Activated naive CD4-positive, alpha-beta T cell (primary cell): ENCODE measurements at regions not wholly inside any gene's neighbourhood (a gene's known extent, or its start where the extent isn't known, plus 50 kb on each side); places are given as distances from the start of the nearest gene placed in this dataset.
"Not testable (repeated sequence)": the region's sequence is repeated elsewhere in the genome, so short reads cannot be mapped to it uniquely, and the experiment has no call there.

ENCODE experiments used
- DNase-seq, 4 experiments: peaks; one replicate each; lab custom pipeline; 2025; lab: John Stamatoyannopoulos, UW

GRCh38 chr9:105978826-105979225, 284.5 kb downstream of the TMEM38B start:
- no peak for DNase-seq

DNA sequence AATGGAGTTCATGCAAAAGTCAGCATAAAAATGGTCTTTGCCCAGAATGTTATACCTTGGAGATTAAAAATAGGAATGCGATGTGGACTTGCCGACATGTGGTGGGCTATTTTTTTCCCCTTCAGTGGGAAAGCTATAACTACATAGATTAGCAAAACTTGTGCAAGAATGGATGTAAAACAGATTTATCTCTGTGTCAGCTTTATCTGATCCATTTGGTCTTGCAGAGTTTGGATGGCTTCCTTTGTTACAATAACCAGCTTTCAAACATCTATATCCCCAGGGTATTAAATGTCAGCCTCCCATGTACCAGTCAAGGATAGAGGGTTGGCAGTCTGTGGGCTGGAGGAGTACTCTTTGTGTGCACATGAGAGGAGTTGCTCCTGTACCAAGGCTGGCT, 284.9 kb downstream of the TMEM38B start:
- DNase-seq: no peak

DNA sequence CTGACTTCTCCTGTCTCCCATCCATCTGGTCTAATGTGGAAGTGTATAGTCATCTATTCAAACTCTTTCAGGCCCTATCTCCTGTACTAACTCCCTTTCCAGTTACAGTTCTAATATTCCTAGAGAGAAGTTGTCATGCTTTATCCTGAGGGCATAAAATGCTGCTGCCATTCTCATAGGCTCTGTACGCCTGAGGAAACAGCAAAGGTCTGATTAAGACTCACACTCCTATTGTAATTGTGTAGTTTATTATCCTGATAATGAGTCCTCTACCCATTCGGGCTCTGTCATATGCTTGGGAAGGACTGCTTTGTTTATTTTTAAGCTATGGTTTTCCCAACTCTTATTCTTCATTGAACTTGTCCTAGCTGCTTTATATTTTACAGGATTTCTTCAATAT, 290.4 kb downstream of the TMEM38B start:
- DNase-seq: no peak

GRCh38 chr9:105993116-105993854, 298.9 kb downstream of the TMEM38B start:
- no peak for DNase-seq

DNA sequence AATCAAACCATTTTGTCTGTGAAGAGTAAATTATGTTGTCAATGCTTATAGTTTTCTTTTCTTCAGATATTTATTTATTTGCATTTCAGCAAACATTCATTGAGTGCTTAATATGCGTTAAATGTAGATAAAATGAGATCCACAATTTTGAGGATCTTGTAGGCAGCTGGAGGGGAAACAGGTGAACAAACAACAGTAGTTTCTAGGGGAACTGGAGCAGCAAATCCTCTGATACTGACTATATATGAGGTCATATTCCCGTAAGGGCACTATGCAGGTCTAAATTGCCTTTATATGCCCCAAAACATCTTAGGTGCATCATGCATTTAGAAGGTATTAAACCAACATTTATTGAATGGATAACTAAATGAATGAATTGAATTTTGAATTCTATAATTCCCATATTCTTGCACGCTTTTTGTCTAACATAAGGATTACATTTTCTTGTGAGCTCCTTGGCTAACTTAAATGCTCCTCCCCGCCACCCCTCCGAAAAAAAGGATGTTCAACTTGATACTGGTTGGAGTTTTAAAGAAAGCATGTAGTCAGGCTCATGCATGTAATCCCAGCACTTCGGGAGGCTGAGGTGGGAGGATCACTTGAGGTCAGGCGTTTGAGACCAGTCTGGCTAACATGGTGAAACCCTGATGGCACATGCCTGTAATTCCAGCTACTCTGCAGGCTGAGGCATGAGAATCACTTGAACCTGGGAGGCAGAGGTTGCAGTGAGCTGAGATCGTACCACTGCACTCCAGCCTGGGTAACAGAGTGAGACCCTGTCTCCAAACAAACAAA, 299.8 kb downstream of the TMEM38B start:
- no peak for DNase-seq

- DNase-seq: no peak
Measured at GRCh38 chr9:105994970-105995369, 300.6 kb downstream of the TMEM38B start.

DNA sequence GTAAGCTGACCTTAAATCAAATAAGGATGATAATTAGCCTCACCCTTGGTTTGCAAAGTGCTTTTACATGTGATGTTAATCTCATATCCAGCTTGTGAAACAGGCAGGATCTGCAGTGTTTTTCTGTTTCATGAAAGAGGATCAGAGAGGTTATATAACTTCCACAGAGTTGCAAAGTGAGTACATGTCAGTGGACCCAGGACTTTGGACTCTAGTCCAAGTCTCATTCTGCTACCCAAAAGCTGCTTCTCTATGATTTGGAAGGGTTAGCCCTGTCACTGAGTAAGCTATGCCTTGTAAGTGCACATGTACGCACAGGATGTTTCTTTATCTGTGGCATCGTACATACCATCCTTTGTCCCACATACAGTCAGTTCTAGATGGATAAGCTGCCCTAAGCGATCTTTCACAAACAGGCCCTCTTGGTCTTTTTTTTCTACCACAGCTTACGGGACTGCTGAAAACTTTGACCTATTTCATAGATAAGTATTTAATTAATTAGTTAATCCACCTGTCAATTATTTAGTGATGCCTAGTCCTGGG, 322.9 kb downstream of the TMEM38B start:
- no peak for DNase-seq

GRCh38 chr9:106019039-106019680, 324.8 kb downstream of the TMEM38B start:
- no peak for DNase-seq

GRCh38 chr9:106019702-106020101, 325.4 kb downstream of the TMEM38B start:
- no peak for DNase-seq

GRCh38 chr9:106020186-106020585, 325.8 kb downstream of the TMEM38B start:
- no peak for DNase-seq

- DNase-seq: no peak
Measured at GRCh38 chr9:106023455-106023854, 329.1 kb downstream of the TMEM38B start.

- DNase-seq: no peak
Measured at GRCh38 chr9:106025453-106025852, 331.1 kb downstream of the TMEM38B start.

GRCh38 chr9:106030146-106030545, 335.8 kb downstream of the TMEM38B start:
- not testable (repeated sequence) for DNase-seq

DNA sequence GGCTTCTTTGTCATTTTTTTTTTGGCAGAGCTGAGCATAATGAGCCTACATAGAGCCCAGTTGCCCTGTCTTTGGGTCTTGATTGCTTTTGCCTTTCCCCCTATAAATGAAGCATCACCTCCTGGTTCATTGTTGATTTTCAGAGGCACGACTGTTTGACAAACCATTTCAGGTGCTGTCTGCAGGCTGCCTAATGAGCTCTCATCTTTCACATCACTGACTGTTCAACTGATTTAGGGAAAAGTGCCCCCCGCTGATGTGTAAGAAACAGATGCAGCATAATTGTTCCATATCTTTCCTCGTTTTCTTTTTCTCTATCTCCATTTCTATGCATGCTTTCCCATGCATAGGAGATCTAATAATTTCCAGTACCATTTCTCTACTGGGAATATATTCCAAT, 338.6 kb downstream of the TMEM38B start:
- DNase-seq: no peak

DNA sequence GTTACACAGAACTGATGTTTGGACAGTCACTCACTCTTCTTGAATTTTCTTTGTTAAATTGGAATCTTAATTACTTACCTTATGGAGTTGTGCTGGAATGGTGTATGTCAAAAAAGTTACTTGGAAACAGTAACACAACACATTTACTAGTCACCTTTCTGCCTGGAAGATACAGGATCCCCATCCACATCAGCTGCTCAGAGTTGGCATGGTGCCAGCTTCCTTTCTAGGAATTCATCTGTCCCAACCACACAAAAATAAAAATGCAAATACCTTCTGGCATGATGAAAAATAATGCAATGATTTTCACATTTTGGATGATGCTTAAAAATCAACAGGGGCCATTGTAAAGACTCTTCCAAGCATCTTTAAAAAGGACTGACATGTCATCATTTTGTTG, 341.5 kb downstream of the TMEM38B start:
- DNase-seq: no peak

DNA sequence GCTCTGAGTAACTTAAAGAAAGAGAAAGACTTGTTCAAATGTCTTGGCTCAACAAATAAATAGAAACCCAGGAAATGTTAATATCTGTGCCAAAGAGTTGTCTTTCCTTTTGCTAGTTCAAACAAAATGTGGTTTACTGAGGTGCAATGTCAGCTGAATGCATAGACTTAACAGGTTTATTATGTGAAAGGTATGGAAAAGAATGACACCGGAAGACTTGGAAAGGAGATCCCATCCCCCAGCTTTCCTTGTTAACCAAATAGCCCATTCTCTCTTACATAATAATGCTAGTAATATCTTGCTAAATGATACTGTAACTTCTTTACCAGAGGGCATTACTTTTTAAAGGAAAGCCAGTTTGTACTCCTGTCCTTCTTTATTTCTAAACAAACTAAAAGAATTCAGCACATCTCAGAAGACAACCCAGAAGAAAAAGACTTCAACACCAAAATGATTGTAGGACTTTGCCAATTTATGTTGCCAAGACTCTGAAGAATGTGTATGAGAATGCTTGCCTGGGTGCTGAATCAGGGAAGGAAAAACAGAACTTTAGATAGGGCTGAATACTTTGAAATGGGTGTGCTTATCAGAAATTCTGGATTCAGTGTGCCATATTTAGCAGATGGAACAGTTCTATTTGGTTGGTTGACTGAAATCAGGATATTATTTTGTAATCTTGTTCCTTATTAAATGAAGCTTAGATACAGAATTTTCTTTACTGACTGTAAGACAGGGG, 344.1 kb downstream of the TMEM38B start:
- no peak for DNase-seq

GRCh38 chr9:106039151-106039935, 345.0 kb downstream of the TMEM38B start:
- no peak for DNase-seq

GRCh38 chr9:106041920-106042319, 347.6 kb downstream of the TMEM38B start:
- not testable (repeated sequence) for DNase-seq

DNA sequence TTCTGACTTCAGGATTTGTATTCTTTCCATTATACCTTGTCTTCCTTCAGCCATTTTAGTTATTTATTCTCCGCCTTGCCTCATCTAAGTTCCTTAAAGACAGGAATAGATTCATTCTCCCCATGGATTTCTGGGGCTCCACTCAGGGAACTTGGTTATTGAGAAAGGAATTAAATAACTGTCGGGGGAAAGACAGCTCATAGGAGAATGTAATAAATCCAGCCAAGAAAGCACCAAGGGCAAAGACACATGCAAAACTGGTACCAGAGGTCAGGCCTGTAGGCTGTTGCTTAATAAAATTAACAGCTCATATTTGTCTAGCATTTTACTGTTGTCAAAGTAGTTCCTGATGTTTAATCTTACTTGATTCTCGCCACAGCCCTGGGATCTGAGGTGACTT, 357.2 kb downstream of the TMEM38B start:
- no peak for DNase-seq

DNA sequence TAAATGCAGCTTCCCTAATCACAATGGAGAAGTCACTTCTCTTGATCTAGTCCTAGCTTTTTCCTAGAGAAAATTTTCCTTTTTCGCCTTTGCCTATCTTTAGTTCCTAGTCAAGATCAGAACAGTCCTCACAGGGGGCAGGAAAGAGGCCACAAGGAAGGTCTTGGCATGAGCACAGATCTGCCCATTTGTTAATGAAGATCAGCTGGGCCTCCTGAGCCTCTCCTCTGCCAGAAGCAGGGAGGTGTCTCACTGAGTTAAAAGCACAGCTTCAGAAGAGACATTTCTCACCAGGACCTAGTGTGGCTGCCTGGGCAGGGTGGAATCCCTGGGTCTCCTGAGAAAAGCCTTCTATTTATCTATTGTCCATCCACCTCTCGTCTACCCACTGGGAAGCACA, 357.8 kb downstream of the TMEM38B start:
- DNase-seq: no peak

GRCh38 chr9:106052735-106053134, 358.4 kb downstream of the TMEM38B start:
- no peak for DNase-seq
